ENCODE measurements at regions not wholly inside any gene's neighbourhood (a gene's known extent, or its start where the extent isn't known, plus 50 kb on each side); places are given as distances from the start of the nearest gene placed in this dataset.

- no peak overlapping the region for H3K4me3 ChIP-seq (ENCODE audit: low read length in 3 of 3)
- H3K36me3 ChIP-seq (ENCODE audit: control insufficient read depth in 3 of 3, insufficient read depth in 3 of 3, low read length in 3 of 3): no peaks in the 10 kb centered on the region
- H3K9ac ChIP-seq (ENCODE audit: low read depth in 1 of 3, low read length in 3 of 3): no peak overlapping the region
- H3K27ac ChIP-seq (ENCODE audit: low read depth, low read length): no peak overlapping the region
- no peaks in the 10 kb centered on the region for H3K4me1 ChIP-seq (ENCODE audit: control insufficient read depth in 3 of 3, insufficient read depth in 3 of 3, low read length in 3 of 3)
- H3K9me3 ChIP-seq (ENCODE audit: control insufficient read depth in 3 of 3, low read length in 3 of 3): no peaks in the 10 kb centered on the region
- no peaks in the 10 kb centered on the region for H3K27me3 ChIP-seq (ENCODE audit: control insufficient read depth in 3 of 3, insufficient read depth in 3 of 3, low read length in 3 of 3)
Observed at GRCh38 chr9:29773676-29774075, 2200.4 kb upstream of the C9orf72 start.

- H3K4me1 ChIP-seq (ENCODE audit: control insufficient read depth in 3 of 3, insufficient read depth in 3 of 3, low read length in 3 of 3): no peaks in the 10 kb centered on the region
- no peaks in the 10 kb centered on the region for H3K36me3 ChIP-seq (ENCODE audit: control insufficient read depth in 3 of 3, insufficient read depth in 3 of 3, low read length in 3 of 3)
- H3K9me3 ChIP-seq (ENCODE audit: control insufficient read depth in 3 of 3, low read length in 3 of 3): no peaks in the 10 kb centered on the region
- H3K27ac ChIP-seq (ENCODE audit: low read depth, low read length): no peak overlapping the region
- no peaks in the 10 kb centered on the region for H3K27me3 ChIP-seq (ENCODE audit: control insufficient read depth in 3 of 3, insufficient read depth in 3 of 3, low read length in 3 of 3)
- H3K4me3 ChIP-seq (ENCODE audit: low read length in 3 of 3): no peak overlapping the region
- no peak overlapping the region for H3K9ac ChIP-seq (ENCODE audit: low read depth in 1 of 3, low read length in 3 of 3)
Observed at GRCh38 chr9:29775491-29775890, 2202.2 kb upstream of the C9orf72 start.

GRCh38 chr9:29778281-29778849 lies 2205.1 kb upstream of the C9orf72 start:
- no peaks in the 10 kb centered on the region for H3K4me1 ChIP-seq (ENCODE audit: control insufficient read depth in 3 of 3, insufficient read depth in 3 of 3, low read length in 3 of 3)
- H3K4me3 ChIP-seq (ENCODE audit: low read length in 3 of 3): no peak overlapping the region
- H3K9me3 ChIP-seq (ENCODE audit: control insufficient read depth in 3 of 3, low read length in 3 of 3): no peaks in the 10 kb centered on the region
- H3K36me3 ChIP-seq (ENCODE audit: control insufficient read depth in 3 of 3, insufficient read depth in 3 of 3, low read length in 3 of 3): no peaks in the 10 kb centered on the region
- no peaks in the 10 kb centered on the region for H3K27me3 ChIP-seq (ENCODE audit: control insufficient read depth in 3 of 3, insufficient read depth in 3 of 3, low read length in 3 of 3)
- H3K27ac ChIP-seq (ENCODE audit: low read depth, low read length): no peak overlapping the region
- H3K9ac ChIP-seq (ENCODE audit: low read depth in 1 of 3, low read length in 3 of 3): no peak overlapping the region

GRCh38 chr9:29793970-29794369 lies 2220.7 kb upstream of the C9orf72 start:
- no peak overlapping the region for H3K4me3 ChIP-seq (ENCODE audit: low read length in 3 of 3)
- no peaks in the 10 kb centered on the region for H3K4me1 ChIP-seq (ENCODE audit: control insufficient read depth in 3 of 3, insufficient read depth in 3 of 3, low read length in 3 of 3)
- no peaks in the 10 kb centered on the region for H3K36me3 ChIP-seq (ENCODE audit: control insufficient read depth in 3 of 3, insufficient read depth in 3 of 3, low read length in 3 of 3)
- H3K27me3 ChIP-seq (ENCODE audit: control insufficient read depth in 3 of 3, insufficient read depth in 3 of 3, low read length in 3 of 3): no peaks in the 10 kb centered on the region
- no peak overlapping the region for H3K27ac ChIP-seq (ENCODE audit: low read depth, low read length)
- no peak overlapping the region for H3K9ac ChIP-seq (ENCODE audit: low read depth in 1 of 3, low read length in 3 of 3)
- no peaks in the 10 kb centered on the region for H3K9me3 ChIP-seq (ENCODE audit: control insufficient read depth in 3 of 3, low read length in 3 of 3)

- H3K4me3 ChIP-seq (ENCODE audit: low read length in 3 of 3): no peak overlapping the region
- H3K9ac ChIP-seq (ENCODE audit: low read depth in 1 of 3, low read length in 3 of 3): no peak overlapping the region
- H3K36me3 ChIP-seq (ENCODE audit: control insufficient read depth in 3 of 3, insufficient read depth in 3 of 3, low read length in 3 of 3): no peaks in the 10 kb centered on the region
- H3K4me1 ChIP-seq (ENCODE audit: control insufficient read depth in 3 of 3, insufficient read depth in 3 of 3, low read length in 3 of 3): no peaks in the 10 kb centered on the region
- no peak overlapping the region for H3K27ac ChIP-seq (ENCODE audit: low read depth, low read length)
- H3K9me3 ChIP-seq (ENCODE audit: control insufficient read depth in 3 of 3, low read length in 3 of 3): no peaks in the 10 kb centered on the region
- no peaks in the 10 kb centered on the region for H3K27me3 ChIP-seq (ENCODE audit: control insufficient read depth in 3 of 3, insufficient read depth in 3 of 3, low read length in 3 of 3)
Observed at GRCh38 chr9:29796291-29796952, 2223.1 kb upstream of the C9orf72 start.

GRCh38 chr9:29798599-29798998 lies 2225.3 kb upstream of the C9orf72 start:
- Histone ChIP-seq H3K27me3 (ENCODE audit: control insufficient read depth in 3 of 3, insufficient read depth in 3 of 3, low read length in 3 of 3) (no peaks in the 10 kb centered on the region), H3K4me3 (ENCODE audit: low read length in 3 of 3) (no peak overlapping the region), H3K27ac (ENCODE audit: low read depth, low read length) (no peak overlapping the region), H3K9ac (ENCODE audit: low read depth in 1 of 3, low read length in 3 of 3) (no peak overlapping the region), H3K9me3 (ENCODE audit: control insufficient read depth in 3 of 3, low read length in 3 of 3) (no peaks in the 10 kb centered on the region), H3K4me1 (ENCODE audit: control insufficient read depth in 3 of 3, insufficient read depth in 3 of 3, low read length in 3 of 3) (no peaks in the 10 kb centered on the region), H3K36me3 (ENCODE audit: control insufficient read depth in 3 of 3, insufficient read depth in 3 of 3, low read length in 3 of 3) (no peaks in the 10 kb centered on the region)

GRCh38 chr9:29799227-29799626 lies 2225.9 kb upstream of the C9orf72 start:
- no peaks in the 10 kb centered on the region for H3K36me3 ChIP-seq (ENCODE audit: control insufficient read depth in 3 of 3, insufficient read depth in 3 of 3, low read length in 3 of 3)
- H3K4me1 ChIP-seq (ENCODE audit: control insufficient read depth in 3 of 3, insufficient read depth in 3 of 3, low read length in 3 of 3): no peaks in the 10 kb centered on the region
- H3K27ac ChIP-seq (ENCODE audit: low read depth, low read length): no peak overlapping the region
- no peak overlapping the region for H3K9ac ChIP-seq (ENCODE audit: low read depth in 1 of 3, low read length in 3 of 3)
- H3K27me3 ChIP-seq (ENCODE audit: control insufficient read depth in 3 of 3, insufficient read depth in 3 of 3, low read length in 3 of 3): no peaks in the 10 kb centered on the region
- no peak overlapping the region for H3K4me3 ChIP-seq (ENCODE audit: low read length in 3 of 3)
- H3K9me3 ChIP-seq (ENCODE audit: control insufficient read depth in 3 of 3, low read length in 3 of 3): no peaks in the 10 kb centered on the region

- Histone ChIP-seq H3K4me1 (ENCODE audit: control insufficient read depth in 3 of 3, insufficient read depth in 3 of 3, low read length in 3 of 3) (no peaks in the 10 kb centered on the region), H3K9ac (ENCODE audit: low read depth in 1 of 3, low read length in 3 of 3) (no peak overlapping the region), H3K27me3 (ENCODE audit: control insufficient read depth in 3 of 3, insufficient read depth in 3 of 3, low read length in 3 of 3) (no peaks in the 10 kb centered on the region), H3K36me3 (ENCODE audit: control insufficient read depth in 3 of 3, insufficient read depth in 3 of 3, low read length in 3 of 3) (no peaks in the 10 kb centered on the region), H3K9me3 (ENCODE audit: control insufficient read depth in 3 of 3, low read length in 3 of 3) (no peaks in the 10 kb centered on the region), H3K4me3 (ENCODE audit: low read length in 3 of 3) (no peak overlapping the region), H3K27ac (ENCODE audit: low read depth, low read length) (no peak overlapping the region)
Observed at GRCh38 chr9:29800821-29801220, 2227.5 kb upstream of the C9orf72 start.

- Histone ChIP-seq H3K27ac (ENCODE audit: low read depth, low read length) (no peak overlapping the region), H3K27me3 (ENCODE audit: control insufficient read depth in 3 of 3, insufficient read depth in 3 of 3, low read length in 3 of 3) (no peaks in the 10 kb centered on the region), H3K4me3 (ENCODE audit: low read length in 3 of 3) (no peak overlapping the region), H3K36me3 (ENCODE audit: control insufficient read depth in 3 of 3, insufficient read depth in 3 of 3, low read length in 3 of 3) (no peaks in the 10 kb centered on the region), H3K9me3 (ENCODE audit: control insufficient read depth in 3 of 3, low read length in 3 of 3) (no peaks in the 10 kb centered on the region), H3K9ac (ENCODE audit: low read depth in 1 of 3, low read length in 3 of 3) (no peak overlapping the region), H3K4me1 (ENCODE audit: control insufficient read depth in 3 of 3, insufficient read depth in 3 of 3, low read length in 3 of 3) (no peaks in the 10 kb centered on the region)
Observed at GRCh38 chr9:29802454-29802853, 2229.2 kb upstream of the C9orf72 start.

- Histone ChIP-seq H3K9ac (ENCODE audit: low read depth in 1 of 3, low read length in 3 of 3) (no peak overlapping the region), H3K9me3 (ENCODE audit: control insufficient read depth in 3 of 3, low read length in 3 of 3) (peaks cover 0 to 7% (median 0%) of the 10 kb centered on the region in 3 donors), H3K27me3 (ENCODE audit: control insufficient read depth in 3 of 3, insufficient read depth in 3 of 3, low read length in 3 of 3) (no peaks in the 10 kb centered on the region), H3K36me3 (ENCODE audit: control insufficient read depth in 3 of 3, insufficient read depth in 3 of 3, low read length in 3 of 3) (no peaks in the 10 kb centered on the region), H3K4me1 (ENCODE audit: control insufficient read depth in 3 of 3, insufficient read depth in 3 of 3, low read length in 3 of 3) (no peaks in the 10 kb centered on the region), H3K4me3 (ENCODE audit: low read length in 3 of 3) (no peak overlapping the region), H3K27ac (ENCODE audit: low read depth, low read length) (no peak overlapping the region)
Observed at GRCh38 chr9:29806937-29807618, 2233.8 kb upstream of the C9orf72 start.

Data from skeletal muscle tissue (tissue), 3 donors.